Right lobe of liver (tissue), 6 donors: ENCODE measurements at regions not wholly inside any gene's neighbourhood (a gene's known extent, or its start where the extent isn't known, plus 50 kb on each side); places are given as distances from the start of the nearest gene placed in this dataset.

Source experiments
- ATAC-seq, 4 donors: fragments of 200-7000 bp; cut with Tn5 transposase; one replicate each; pipeline ENCODE4 v1.9.1; 2020; ENCODE audit warnings: mild to moderate bottlenecking in 4 of 4, moderate library complexity in 4 of 4
- DNase-seq, 3 donors: peaks; one replicate each; pipeline ENCODE4 v3.0.0-alpha.2; 2020
- H3K27ac ChIP-seq, 3 donors: fragments of 200-600 bp; one replicate each; pipeline ENCODE4 v1.8.0; 2022
- H3K27me3 ChIP-seq, 2 donors: fragments of 200-600 bp; one replicate each; pipeline ENCODE4 v1.8.0; 2022
- H3K36me3 ChIP-seq, 4 donors: fragments of 200-600 bp; sonication (generic) in 1 of 4; one replicate each; pipeline versions ENCODE4 v1.5.1 to v1.8.0; 2017 to 2022; ENCODE audit warnings: control low read depth in 1 of 4
- H3K4me1 ChIP-seq, 4 donors: fragments of 200-600 bp; sonication (generic) in 1 of 4; one replicate each; pipeline versions ENCODE4 v1.5.1 to v1.8.0; 2017 to 2022; ENCODE audit warnings: control low read depth in 1 of 4
- H3K4me3 ChIP-seq, 3 donors: fragments of 200-600 bp; one replicate each; pipeline ENCODE4 v1.8.0; 2022
- H3K9me3 ChIP-seq, 4 donors: fragments of 200-600 bp; sonication (generic) in 1 of 4; one replicate each; pipeline versions ENCODE4 v1.5.1 to v1.8.0; 2017 to 2022; ENCODE audit warnings: control low read depth in 1 of 4
- CTCF ChIP-seq, 4 donors: fragments of 200-600 bp in 3 of 4; fragments of 450-650 bp in 1 of 4; IDR thresholded peaks; one replicate each; pipeline versions ENCODE4 v1.5.1 to v1.8.0; 2016 to 2022; ENCODE audit warnings: antibody characterized with exemption in 4 of 4, mild to moderate bottlenecking in 2 of 4
- POLR2A ChIP-seq: fragments of 450-650 bp; IDR thresholded peaks from one replicate; pipeline ENCODE4 v1.6.1; 2017; ENCODE audit warnings: antibody characterized with exemption, mild to moderate bottlenecking
- WGBS: methylation state at CpG from one replicate; pipeline ENCODE4 v1.1.6; 2018; ENCODE audit warnings: low coverage, low lambda C conversion rate; ENCODE audit not compliant: insufficient coverage; ENCODE audit errors: missing lambda C conversion rate; 5-methylcytosine and 5-hydroxymethylcytosine counted together
- intact Hi-C, 2 donors: fragments of 100-400 bp; cut with DNase I; formaldehyde crosslinking; loops; one replicate each; pipeline versions ENCODE4 v1.11.2 to v1.14.1; 2022
- donor health status: DM: no; HTN: yes; CAD: no.
- donor health status: DM: no; HTN: no; CAD: no.
- donor health status: DM: no; HTN: no; CAD: no.
- donor health status: DM: no; HTN: yes; CAD: no.
- donor health status: DM: no; HTN: yes; CAD: no.

GRCh38 chr16:11437069-11437468 lies 91.8 kb downstream of the RMI2 start:
- DNase-seq = no peak
- Histone ChIP-seq H3K36me3 (no peaks in the 10 kb centered on the region), H3K27me3 (no peaks in the 10 kb centered on the region), H3K4me1 (no peaks in the 10 kb centered on the region), H3K4me3 (no peak overlapping the region), H3K9me3 (no peaks in the 10 kb centered on the region), H3K27ac (no peak overlapping the region)
- ATAC-seq = no peak
- intact Hi-C loops = no loop called here
- WGBS = 93% methylated on average over 2 of the region's 5 CpGs
- no peak for TF ChIP-seq POLR2A
- no peak for TF ChIP-seq CTCF (IDR thresholded peaks at IDR 0.05)

- Histone ChIP-seq H3K27ac (no peak overlapping the region), H3K9me3 (no peaks in the 10 kb centered on the region), H3K27me3 (no peaks in the 10 kb centered on the region), H3K4me3 (no peak overlapping the region), H3K36me3 (no peaks in the 10 kb centered on the region), H3K4me1 (no peaks in the 10 kb centered on the region)
- ATAC-seq (no peak), DNase-seq (no peak)
- intact Hi-C loops = no loop called here
- WGBS = 84% methylated on average over 4 of the region's 4 CpGs
- TF ChIP-seq POLR2A (no peak), CTCF (IDR thresholded peaks at IDR 0.05) (no peak)
Observed at GRCh38 chr16:11439790-11440656, 94.8 kb downstream of the RMI2 start.

- TF ChIP-seq CTCF (IDR thresholded peaks at IDR 0.05) = no peak
- no peak for TF ChIP-seq POLR2A
- intact Hi-C loops = no loop called here
- Histone ChIP-seq H3K9me3 (no peaks in the 10 kb centered on the region), H3K27me3 (no peaks in the 10 kb centered on the region), H3K4me3 (no peak overlapping the region), H3K27ac (no peak overlapping the region), H3K4me1 (no peaks in the 10 kb centered on the region), H3K36me3 (no peaks in the 10 kb centered on the region)
- ATAC-seq = no peak
- WGBS = 100% methylated on average over 1 of the region's 7 CpGs
- DNase-seq = no peak
Observed at GRCh38 chr16:11440657-11441012, 95.4 kb downstream of the RMI2 start.

- whole genome bisulfite sequencing = 89% methylated on average over 6 of the region's 7 CpGs
- H3K27ac ChIP-seq = no peak overlapping the region
- no peak for ATAC-seq
- no peaks in the 10 kb centered on the region for H3K36me3 ChIP-seq
- DNase-seq = no peak
- H3K9me3 ChIP-seq = no peaks in the 10 kb centered on the region
- H3K4me1 ChIP-seq = no peaks in the 10 kb centered on the region
- intact Hi-C loops = no loop called here
- TF ChIP-seq CTCF (IDR thresholded peaks at IDR 0.05) (no peak), POLR2A (no peak)
- H3K27me3 ChIP-seq = no peaks in the 10 kb centered on the region
- H3K4me3 ChIP-seq = no peak overlapping the region
Observed at GRCh38 chr16:11445486-11445885, 100.2 kb downstream of the RMI2 start.
